ENCODE measurements at regions not wholly inside any gene's neighbourhood (a gene's known extent, or its start where the extent isn't known, plus 50 kb on each side); places are given as distances from the start of the nearest gene placed in this dataset.

- TF ChIP-seq TAF1 (IDR thresholded peaks at IDR 0.05; ENCODE audit: borderline replicate concordance, insufficient read depth, low read length), result no peak
- TF ChIP-seq FOXP2 (optimal IDR thresholded peaks at IDR 0.05; ENCODE audit: borderline replicate concordance, extremely low read depth, extremely low read length, insufficient read depth), result no peak
- TF ChIP-seq POLR2AphosphoS5 (IDR thresholded peaks at IDR 0.05; ENCODE audit: low read depth, low read length), result no peak
- TF ChIP-seq, protein P1, sequence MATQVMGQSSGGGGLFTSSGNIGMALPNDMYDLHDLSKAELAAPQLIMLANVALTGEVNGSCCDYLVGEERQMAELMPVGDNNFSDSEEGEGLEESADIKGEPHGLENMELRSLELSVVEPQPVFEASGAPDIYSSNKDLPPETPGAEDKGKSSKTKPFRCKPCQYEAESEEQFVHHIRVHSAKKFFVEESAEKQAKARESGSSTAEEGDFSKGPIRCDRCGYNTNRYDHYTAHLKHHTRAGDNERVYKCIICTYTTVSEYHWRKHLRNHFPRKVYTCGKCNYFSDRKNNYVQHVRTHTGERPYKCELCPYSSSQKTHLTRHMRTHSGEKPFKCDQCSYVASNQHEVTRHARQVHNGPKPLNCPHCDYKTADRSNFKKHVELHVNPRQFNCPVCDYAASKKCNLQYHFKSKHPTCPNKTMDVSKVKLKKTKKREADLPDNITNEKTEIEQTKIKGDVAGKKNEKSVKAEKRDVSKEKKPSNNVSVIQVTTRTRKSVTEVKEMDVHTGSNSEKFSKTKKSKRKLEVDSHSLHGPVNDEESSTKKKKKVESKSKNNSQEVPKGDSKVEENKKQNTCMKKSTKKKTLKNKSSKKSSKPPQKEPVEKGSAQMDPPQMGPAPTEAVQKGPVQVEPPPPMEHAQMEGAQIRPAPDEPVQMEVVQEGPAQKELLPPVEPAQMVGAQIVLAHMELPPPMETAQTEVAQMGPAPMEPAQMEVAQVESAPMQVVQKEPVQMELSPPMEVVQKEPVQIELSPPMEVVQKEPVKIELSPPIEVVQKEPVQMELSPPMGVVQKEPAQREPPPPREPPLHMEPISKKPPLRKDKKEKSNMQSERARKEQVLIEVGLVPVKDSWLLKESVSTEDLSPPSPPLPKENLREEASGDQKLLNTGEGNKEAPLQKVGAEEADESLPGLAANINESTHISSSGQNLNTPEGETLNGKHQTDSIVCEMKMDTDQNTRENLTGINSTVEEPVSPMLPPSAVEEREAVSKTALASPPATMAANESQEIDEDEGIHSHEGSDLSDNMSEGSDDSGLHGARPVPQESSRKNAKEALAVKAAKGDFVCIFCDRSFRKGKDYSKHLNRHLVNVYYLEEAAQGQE (IDR thresholded peaks at IDR 0.05; ENCODE audit: insufficient read depth in 1 of 2, low read depth in 2 of 2, low read length in 2 of 2), result no peak
- no peak for TF ChIP-seq SIN3A (IDR thresholded peaks at IDR 0.05; ENCODE audit: borderline replicate concordance, insufficient read depth, low read length)
Measured at GRCh38 chr13:44267980-44268379, 105.6 kb upstream of the SERP2 start.

DNA sequence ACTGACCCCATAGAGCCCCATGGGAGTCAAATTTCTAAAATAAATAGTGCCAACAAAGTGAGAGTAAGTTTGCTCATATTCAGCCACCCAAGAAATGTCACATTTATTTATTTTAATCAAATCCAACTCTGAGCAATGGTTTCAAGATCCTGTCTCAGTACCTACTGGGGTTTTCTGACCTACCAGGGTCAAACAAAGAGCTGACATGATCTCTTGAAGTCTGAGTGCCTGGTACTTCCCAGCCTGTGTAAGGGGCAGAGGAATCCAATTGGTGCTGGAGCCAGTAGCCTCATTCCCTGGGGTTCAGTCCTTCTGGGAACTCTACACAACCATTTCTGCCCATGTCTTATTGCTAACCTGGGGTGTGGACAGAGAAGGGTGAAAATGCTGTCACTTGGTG, 104.6 kb upstream of the SERP2 start:
- TF ChIP-seq SIN3A (IDR thresholded peaks at IDR 0.05; ENCODE audit: borderline replicate concordance, insufficient read depth, low read length), result no peak
- no peak for TF ChIP-seq FOXP2 (optimal IDR thresholded peaks at IDR 0.05; ENCODE audit: borderline replicate concordance, extremely low read depth, extremely low read length, insufficient read depth)
- TF ChIP-seq, protein P1 (IDR thresholded peaks at IDR 0.05; ENCODE audit: insufficient read depth in 1 of 2, low read depth in 2 of 2, low read length in 2 of 2), result no peak
- no peak for TF ChIP-seq TAF1 (IDR thresholded peaks at IDR 0.05; ENCODE audit: borderline replicate concordance, insufficient read depth, low read length)
- TF ChIP-seq POLR2AphosphoS5 (IDR thresholded peaks at IDR 0.05; ENCODE audit: low read depth, low read length), result no peak

DNA sequence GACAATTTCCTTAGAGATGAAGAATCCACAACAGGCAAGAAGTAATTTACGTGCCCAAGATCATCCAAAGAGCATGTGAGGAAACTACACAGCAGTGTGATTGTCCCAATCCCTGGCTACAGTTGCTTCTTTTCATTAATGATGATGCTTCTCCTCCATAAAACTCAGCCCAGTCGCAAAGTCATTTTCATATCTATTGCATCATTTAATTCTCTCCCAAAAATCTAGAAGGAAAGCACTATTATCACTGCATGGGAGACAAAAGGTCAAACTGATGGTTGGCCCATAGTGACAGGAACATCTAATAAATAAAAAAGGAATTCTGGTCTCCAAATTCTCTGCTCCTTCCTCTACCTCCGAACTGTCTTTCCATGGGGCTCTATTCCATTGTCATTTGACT, 103.5 kb upstream of the SERP2 start:
- no peak for TF ChIP-seq POLR2AphosphoS5 (IDR thresholded peaks at IDR 0.05; ENCODE audit: low read depth, low read length)
- TF ChIP-seq TAF1 (IDR thresholded peaks at IDR 0.05; ENCODE audit: borderline replicate concordance, insufficient read depth, low read length), result no peak
- no peak for TF ChIP-seq FOXP2 (optimal IDR thresholded peaks at IDR 0.05; ENCODE audit: borderline replicate concordance, extremely low read depth, extremely low read length, insufficient read depth)
- no peak for TF ChIP-seq SIN3A (IDR thresholded peaks at IDR 0.05; ENCODE audit: borderline replicate concordance, insufficient read depth, low read length)
- TF ChIP-seq, protein P1 (IDR thresholded peaks at IDR 0.05; ENCODE audit: insufficient read depth in 1 of 2, low read depth in 2 of 2, low read length in 2 of 2), result no peak

DNA sequence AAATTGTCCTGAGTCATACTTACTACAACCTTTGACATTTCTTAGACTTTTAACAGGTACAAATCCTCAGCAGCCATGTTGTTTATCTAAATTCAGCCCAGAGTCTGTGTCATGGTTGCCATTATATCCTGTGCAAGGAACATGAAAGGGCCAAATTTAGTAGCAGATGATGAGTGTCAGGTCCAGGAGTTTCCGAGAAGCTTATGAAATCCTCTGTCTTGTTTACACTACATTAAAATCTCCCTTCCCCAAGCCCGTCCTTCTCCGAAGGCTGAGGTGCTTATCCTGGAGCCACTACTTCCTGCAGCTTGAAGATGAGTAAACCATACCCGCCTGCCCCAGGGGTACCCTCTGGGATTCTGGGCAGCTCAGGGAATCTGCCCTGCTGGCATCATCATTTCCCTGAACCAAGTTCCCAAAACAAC, 102.6 kb upstream of the SERP2 start:
- TF ChIP-seq POLR2AphosphoS5 (IDR thresholded peaks at IDR 0.05; ENCODE audit: low read depth, low read length) (no peak), SIN3A (IDR thresholded peaks at IDR 0.05; ENCODE audit: borderline replicate concordance, insufficient read depth, low read length) (no peak), FOXP2 (optimal IDR thresholded peaks at IDR 0.05; ENCODE audit: borderline replicate concordance, extremely low read depth, extremely low read length, insufficient read depth) (no peak), TAF1 (IDR thresholded peaks at IDR 0.05; ENCODE audit: borderline replicate concordance, insufficient read depth, low read length) (no peak)
- TF ChIP-seq, protein P1 (IDR thresholded peaks at IDR 0.05; ENCODE audit: insufficient read depth in 1 of 2, low read depth in 2 of 2, low read length in 2 of 2), result no peak

DNA sequence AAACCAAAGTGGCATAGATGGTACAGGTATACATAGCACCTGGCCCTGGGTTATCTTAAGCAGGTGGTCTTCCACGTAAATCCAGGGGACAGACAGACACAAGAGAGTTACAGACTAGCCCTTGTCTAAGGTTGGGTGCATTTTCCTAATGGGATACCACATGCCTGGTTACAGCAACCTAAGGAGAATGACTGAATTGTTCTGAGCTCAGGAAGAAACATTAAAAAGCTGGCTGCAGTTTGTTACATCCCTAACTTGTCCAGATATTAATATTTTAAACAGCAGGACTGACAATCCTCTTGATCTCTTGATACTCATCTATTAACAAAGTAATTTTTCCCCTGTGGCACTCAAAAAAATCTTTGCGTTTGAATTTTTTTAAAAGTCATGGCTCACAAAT, 102.2 kb upstream of the SERP2 start:
- no peak for TF ChIP-seq POLR2AphosphoS5 (IDR thresholded peaks at IDR 0.05; ENCODE audit: low read depth, low read length)
- TF ChIP-seq TAF1 (IDR thresholded peaks at IDR 0.05; ENCODE audit: borderline replicate concordance, insufficient read depth, low read length), result no peak
- TF ChIP-seq, protein P1 (IDR thresholded peaks at IDR 0.05; ENCODE audit: insufficient read depth in 1 of 2, low read depth in 2 of 2, low read length in 2 of 2), result no peak
- TF ChIP-seq FOXP2 (optimal IDR thresholded peaks at IDR 0.05; ENCODE audit: borderline replicate concordance, extremely low read depth, extremely low read length, insufficient read depth), result no peak
- no peak for TF ChIP-seq SIN3A (IDR thresholded peaks at IDR 0.05; ENCODE audit: borderline replicate concordance, insufficient read depth, low read length)

Measured in PFSK-1 (cell line).